Neural cell (in vitro differentiated cells): ENCODE measurements at regions not wholly inside any gene's neighbourhood (a gene's known extent, or its start where the extent isn't known, plus 50 kb on each side); places are given as distances from the start of the nearest gene placed in this dataset.

Experiments used
- CTCF ChIP-seq: fragments of 450-650 bp; IDR thresholded peaks from 2 replicates; pipeline ENCODE4 v1.5.1; 2014; ENCODE audit warnings: antibody characterized with exemption, mild to moderate bottlenecking, moderate library complexity; ENCODE audit not compliant: poor library complexity, severe bottlenecking
- EZH2 ChIP-seq: fragments of 200-600, 300-800 bp; shearing (Covaris generic), sonication (generic); IDR thresholded peaks from 2 replicates; pipeline ENCODE4 v1.6.1; 2014; ENCODE audit warnings: antibody characterized with exemption, low read length, borderline replicate concordance, mild to moderate bottlenecking; ENCODE audit not compliant: insufficient read depth, poor library complexity, severe bottlenecking

DNA sequence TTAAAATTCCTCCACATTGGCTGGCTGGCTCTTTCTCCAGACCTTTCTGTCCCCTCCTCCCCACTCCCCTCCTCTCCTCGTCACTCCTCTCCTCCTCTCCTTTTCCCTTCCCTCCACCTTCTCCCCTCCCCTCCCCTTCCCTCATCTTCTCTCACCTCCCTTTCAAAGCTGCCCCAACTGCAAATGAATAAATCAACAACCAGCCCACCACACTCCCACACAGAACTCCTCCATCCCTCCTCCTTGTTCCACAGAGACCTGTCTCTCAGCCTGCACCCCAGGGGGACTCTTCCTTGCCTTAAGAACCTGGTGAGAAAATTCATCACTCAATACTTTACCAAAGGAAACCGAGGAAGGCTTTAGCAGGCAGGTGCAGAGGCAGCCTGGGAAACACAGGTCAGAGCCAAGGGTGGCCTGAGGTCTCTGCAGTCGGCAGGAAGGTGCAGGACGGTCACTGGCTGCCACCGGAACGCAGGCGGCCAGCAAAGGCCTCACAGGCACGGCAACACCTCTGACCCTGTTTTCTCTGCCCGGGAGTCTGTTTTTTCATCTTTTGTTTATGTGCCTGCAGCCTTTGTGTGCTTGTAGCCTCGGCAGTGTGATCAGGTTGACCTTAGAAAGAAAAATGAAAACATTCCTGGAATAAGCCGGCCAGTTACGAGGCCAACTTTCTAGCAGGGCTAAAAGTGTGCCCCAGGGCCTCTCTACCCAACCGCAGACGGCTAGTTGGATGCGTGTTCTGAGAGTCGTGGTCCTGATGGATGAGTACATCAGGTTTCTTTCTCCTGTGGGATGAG is 207.6 kb upstream of the KLF6 start:
- TF ChIP-seq CTCF, result no peak
- TF ChIP-seq EZH2, result no peak
